PC-9 (cell line): ENCODE measurements at regions not wholly inside any gene's neighbourhood (a gene's known extent, or its start where the extent isn't known, plus 50 kb on each side); places are given as distances from the start of the nearest gene placed in this dataset.

ENCODE experiments used
- BruUV-seq: library from RNA; stranded (reverse); fragments of 400-500 nt; replicated peaks from 2 replicates; lab custom pipeline; 2021; lab: Mats Ljungman, UMichigan
- CTCF ChIA-PET: fragments of 300-600 bp; sonication (Branson Sonifier 250); formaldehyde crosslinking; loops from one replicate; lab custom pipeline; 2022; ENCODE audit warnings: antibody characterized with exemption; lab: Charles Lee
- POLR2A ChIA-PET: fragments of 300-600 bp; sonication (Branson Sonifier 250); formaldehyde crosslinking; loops from one replicate; lab custom pipeline; 2022; ENCODE audit warnings: antibody characterized with exemption; ENCODE audit not compliant: unreplicated experiment; lab: Charles Lee
- DNase-seq, 2 experiments: peaks; one replicate each; pipeline versions ENCODE4 v3.0.0 to v3.0.0-alpha.2; 2015 to 2022; ENCODE audit warnings: mixed read lengths in 1 of 2
- H2AFZ ChIP-seq: fragments of 200-600 bp; sonication (generic); 2 replicates; pipeline ENCODE4 v1.8.1; 2017; ENCODE audit warnings: antibody characterized with exemption
- H3F3A ChIP-seq: fragments of 200-600 bp; sonication (generic); 2 replicates; pipeline ENCODE4 v1.8.1; 2017; ENCODE audit warnings: antibody characterized with exemption, mild to moderate bottlenecking, low read depth; ENCODE audit not compliant: insufficient read depth
- H3K27ac ChIP-seq: fragments of 200-600 bp; sonication (generic); 2 replicates; pipeline ENCODE4 v1.6.1; 2016; ENCODE audit warnings: mixed run types
- H3K27me3 ChIP-seq: fragments of 200-600 bp; sonication (generic); 2 replicates; pipeline ENCODE4 v1.6.1; 2016; ENCODE audit warnings: low read depth, mixed run types; ENCODE audit not compliant: insufficient read depth
- H3K36me3 ChIP-seq: fragments of 200-600 bp; sonication (generic); 2 replicates; pipeline ENCODE4 v1.6.1; 2016; ENCODE audit warnings: low read depth, mixed run types
- H3K4me1 ChIP-seq: fragments of 200-600 bp; sonication (generic); replicated peaks from 2 replicates; pipeline ENCODE4 v1.6.1; 2016; ENCODE audit warnings: mixed run types; ENCODE audit not compliant: insufficient read depth
- H3K4me2 ChIP-seq: fragments of 200-600 bp; sonication (generic); 2 replicates; pipeline ENCODE4 v1.6.1; 2017; ENCODE audit warnings: mixed run types
- H3K4me3 ChIP-seq: fragments of 200-600 bp; sonication (generic); 2 replicates; pipeline ENCODE4 v1.6.1; 2016; ENCODE audit warnings: mixed run types
- H3K79me2 ChIP-seq: fragments of 200-600 bp; sonication (generic); 2 replicates; pipeline ENCODE4 v1.6.1; 2017; ENCODE audit warnings: low read depth, mixed run types
- H3K9me2 ChIP-seq: fragments of 200-600 bp; sonication (generic); 2 replicates; pipeline ENCODE4 v1.8.1; 2017; ENCODE audit warnings: mild to moderate bottlenecking; ENCODE audit not compliant: insufficient read depth
- H3K9me3 ChIP-seq: fragments of 200-600 bp; sonication (generic); 2 replicates; pipeline ENCODE4 v1.8.1; 2016; ENCODE audit warnings: low read depth; ENCODE audit not compliant: insufficient read depth
- H4K20me1 ChIP-seq: fragments of 200-600 bp; sonication (generic); 2 replicates; pipeline ENCODE4 v1.8.1; 2017; ENCODE audit not compliant: insufficient read depth
- EZH2 ChIP-seq: fragments of 200-600 bp; sonication (generic); IDR thresholded peaks from 2 replicates; pipeline ENCODE4 v1.8.0; 2017; ENCODE audit warnings: antibody characterized with exemption, low read depth
- intact Hi-C: fragments of 100-400 bp; cut with micrococcal nuclease; formaldehyde crosslinking; loops from one replicate; pipeline ENCODE4 v1.10.0; 2022; ENCODE audit not compliant: unreplicated experiment
- TF ChIP-seq, protein P1 (sequence below): fragments of 200-600 bp; sonication (generic); conservative IDR thresholded peaks from 2 replicates; pipeline ENCODE4 v1.6.1; 2017; ENCODE audit warnings: mixed run types, antibody characterized with exemption, mild to moderate bottlenecking, moderate library complexity

- no peaks in the 10 kb centered on the region for H3K27me3 ChIP-seq
- CTCF ChIA-PET: no interaction called here
- no peak overlapping the region for H2AFZ ChIP-seq
- peaks cover 38% of the 10 kb centered on the region for H3K4me1 ChIP-seq
- BruUV-seq: no TSS peak
- H3K9me2 ChIP-seq: no peaks in the 10 kb centered on the region
- TF ChIP-seq EZH2: no peak
- no peak overlapping the region for H3K27ac ChIP-seq
- no peak overlapping the region for H3K4me3 ChIP-seq
- no peak for DNase-seq
- H3K79me2 ChIP-seq: no peaks in the 10 kb centered on the region
- POLR2A ChIA-PET: no interaction called here
- no peak overlapping the region for H3K4me2 ChIP-seq
- no peaks in the 10 kb centered on the region for H4K20me1 ChIP-seq
- intact Hi-C loops: loop anchor here (10.0 kb wide), 1 partner anchor 116 kb away; no protein-coding TSS in a partner anchor
- H3F3A ChIP-seq: peaks cover 13% of the 10 kb centered on the region; the same call in 1 of the 2 replicates
- H3K9me3 ChIP-seq: no peaks in the 10 kb centered on the region
- no peaks in the 10 kb centered on the region for H3K36me3 ChIP-seq
Measured at GRCh38 chr10:29100505-29100904, 188.4 kb upstream of the LYZL1 start.

GRCh38 chr10:29102233-29102632 is 186.6 kb upstream of the LYZL1 start:
- H3K4me1 ChIP-seq: peaks cover 56% of the 10 kb centered on the region
- no peak overlapping the region for H2AFZ ChIP-seq
- TF ChIP-seq EZH2: no peak
- TF ChIP-seq, protein P1, sequence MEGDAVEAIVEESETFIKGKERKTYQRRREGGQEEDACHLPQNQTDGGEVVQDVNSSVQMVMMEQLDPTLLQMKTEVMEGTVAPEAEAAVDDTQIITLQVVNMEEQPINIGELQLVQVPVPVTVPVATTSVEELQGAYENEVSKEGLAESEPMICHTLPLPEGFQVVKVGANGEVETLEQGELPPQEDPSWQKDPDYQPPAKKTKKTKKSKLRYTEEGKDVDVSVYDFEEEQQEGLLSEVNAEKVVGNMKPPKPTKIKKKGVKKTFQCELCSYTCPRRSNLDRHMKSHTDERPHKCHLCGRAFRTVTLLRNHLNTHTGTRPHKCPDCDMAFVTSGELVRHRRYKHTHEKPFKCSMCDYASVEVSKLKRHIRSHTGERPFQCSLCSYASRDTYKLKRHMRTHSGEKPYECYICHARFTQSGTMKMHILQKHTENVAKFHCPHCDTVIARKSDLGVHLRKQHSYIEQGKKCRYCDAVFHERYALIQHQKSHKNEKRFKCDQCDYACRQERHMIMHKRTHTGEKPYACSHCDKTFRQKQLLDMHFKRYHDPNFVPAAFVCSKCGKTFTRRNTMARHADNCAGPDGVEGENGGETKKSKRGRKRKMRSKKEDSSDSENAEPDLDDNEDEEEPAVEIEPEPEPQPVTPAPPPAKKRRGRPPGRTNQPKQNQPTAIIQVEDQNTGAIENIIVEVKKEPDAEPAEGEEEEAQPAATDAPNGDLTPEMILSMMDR: no peak
- H3K4me2 ChIP-seq: peak overlapping the region; percentile 67
- POLR2A ChIA-PET: interaction anchor here (0.7 kb wide), 1 partner anchor 431 kb away, joined by 6 read pairs; no protein-coding TSS in a partner anchor
- DNase-seq: peak; percentile 40 to 65
- H3K4me3 ChIP-seq: peak overlapping the region; percentile 21; the same call in 1 of the 2 replicates
- H3K9me3 ChIP-seq: no peaks in the 10 kb centered on the region
- no peaks in the 10 kb centered on the region for H3K27me3 ChIP-seq
- no TSS peak for BruUV-seq
- peaks cover 28% of the 10 kb centered on the region; the same call in 1 of the 2 replicates for H3F3A ChIP-seq
- no peaks in the 10 kb centered on the region for H3K9me2 ChIP-seq
- no peaks in the 10 kb centered on the region for H3K79me2 ChIP-seq
- CTCF ChIA-PET: no interaction called here
- no peaks in the 10 kb centered on the region for H3K36me3 ChIP-seq
- H4K20me1 ChIP-seq: no peaks in the 10 kb centered on the region
- H3K27ac ChIP-seq: peak overlapping the region; percentile 54
- intact Hi-C loops: loop anchor here (10.0 kb wide), 1 partner anchor 117 kb away; no protein-coding TSS in a partner anchor

DNA sequence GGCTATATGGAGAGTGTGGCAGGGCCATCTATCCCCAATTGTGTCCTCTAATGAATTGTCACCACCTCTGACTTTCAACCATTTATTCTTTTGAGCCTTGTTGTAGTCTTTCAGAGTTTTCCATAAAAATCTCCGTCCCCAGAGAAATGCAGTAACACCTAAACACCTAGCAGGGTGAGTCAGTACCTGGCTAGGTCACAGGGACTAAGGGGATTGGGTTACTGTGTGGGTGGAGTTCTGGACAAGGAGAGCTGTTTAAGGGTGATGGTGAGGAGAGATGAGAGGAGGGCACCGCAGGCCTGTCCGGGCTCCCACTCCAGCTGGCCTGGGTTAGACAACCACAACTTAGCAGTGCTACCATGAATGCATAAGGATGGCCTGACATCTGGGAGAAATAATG is 186.2 kb upstream of the LYZL1 start:
- Histone ChIP-seq H3K79me2 (no peaks in the 10 kb centered on the region), H3K4me1 (peaks cover 59% of the 10 kb centered on the region), H3K9me2 (no peaks in the 10 kb centered on the region), H3K9me3 (no peaks in the 10 kb centered on the region), H4K20me1 (no peaks in the 10 kb centered on the region), H3K36me3 (no peaks in the 10 kb centered on the region), H3F3A (peaks cover 28% of the 10 kb centered on the region; the same call in 1 of the 2 replicates), H3K27me3 (no peaks in the 10 kb centered on the region), H3K4me3 (peak overlapping the region; percentile 21; the same call in 1 of the 2 replicates), H3K4me2 (peak overlapping the region; percentile 67), H2AFZ (no peak overlapping the region), H3K27ac (peak overlapping the region; percentile 54)
- DNase-seq: peak; percentile 33 to 62
- ChIA-PET CTCF (no interaction called here), POLR2A (interaction anchor here (0.6 to 0.7 kb wide), 3 partner anchors 414 to 474 kb away, joined by 3 to 6 read pairs (median 3); no protein-coding TSS in a partner anchor)
- BruUV-seq: no TSS peak
- TF ChIP-seq, protein P1: no peak
- no peak for TF ChIP-seq EZH2
- intact Hi-C loops: loop anchor here (10.0 kb wide), 1 partner anchor 118 kb away; no protein-coding TSS in a partner anchor
